GM21825 (cell line): ENCODE measurements at regions not wholly inside any gene's neighbourhood (a gene's known extent, or its start where the extent isn't known, plus 50 kb on each side); places are given as distances from the start of the nearest gene placed in this dataset.
A peak's percentile ranks its signal among the peaks of the same experiment; 100 is the strongest.
"Not testable (repeated sequence)": the region's sequence is repeated elsewhere in the genome, so short reads cannot be mapped to it uniquely, and the experiment has no call there.

Source experiments
- ATAC-seq: cut with Tn5 transposase; IDR thresholded peaks from one replicate; pipeline ENCODE4 v1.9.1; 2021; ENCODE audit warnings: mild to moderate bottlenecking, moderate library complexity; ENCODE audit not compliant: unreplicated experiment

DNA sequence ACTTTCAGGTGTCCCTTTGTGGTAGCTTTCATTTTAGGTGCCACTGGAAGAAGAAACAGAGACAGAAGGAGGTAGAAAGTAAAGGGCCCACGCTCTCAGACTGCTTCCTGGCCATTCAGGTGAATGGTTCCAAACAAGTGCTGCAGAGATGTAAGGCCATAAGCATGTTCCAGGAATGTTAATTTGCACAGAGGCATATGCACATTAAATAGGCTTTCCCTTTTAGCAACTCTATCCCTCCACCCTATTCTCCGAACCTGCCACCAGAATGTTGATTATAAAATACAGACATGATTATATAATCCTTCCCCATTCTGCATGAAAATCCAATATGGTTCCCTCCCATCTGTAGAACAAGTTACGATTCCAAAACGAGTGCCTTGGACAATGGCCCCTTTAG, 297.2 kb downstream of the C6orf118 start:
- no peak for ATAC-seq

- ATAC-seq = no peak
These were observed 298.6 kb downstream of the C6orf118 start for GRCh38 chr6:165010556-165011535.

- no peak for ATAC-seq
These were observed 300.4 kb downstream of the C6orf118 start for GRCh38 chr6:165008971-165009370.

DNA sequence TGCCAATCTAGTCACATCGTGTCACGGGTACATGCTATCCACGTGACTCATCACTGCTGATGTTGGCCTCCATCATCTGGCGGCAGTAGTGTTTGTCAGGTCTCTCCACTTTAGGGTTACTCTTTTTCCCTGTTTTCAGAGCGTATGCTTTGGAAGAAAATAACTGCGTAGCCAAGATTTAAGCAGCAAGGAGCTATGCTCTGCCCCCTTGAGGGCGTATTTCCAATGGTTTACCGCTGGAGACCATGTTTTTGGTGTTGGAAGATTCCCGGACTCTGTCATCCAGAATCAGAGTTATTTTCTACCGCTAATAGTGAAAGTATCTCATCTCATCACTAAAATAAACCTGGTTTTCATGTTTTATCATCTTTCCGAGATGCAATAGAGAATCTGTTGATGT, 306.5 kb downstream of the C6orf118 start:
- no peak for ATAC-seq

- ATAC-seq = no peak
These were observed 307.0 kb downstream of the C6orf118 start for GRCh38 chr6:165002358-165002757.

DNA sequence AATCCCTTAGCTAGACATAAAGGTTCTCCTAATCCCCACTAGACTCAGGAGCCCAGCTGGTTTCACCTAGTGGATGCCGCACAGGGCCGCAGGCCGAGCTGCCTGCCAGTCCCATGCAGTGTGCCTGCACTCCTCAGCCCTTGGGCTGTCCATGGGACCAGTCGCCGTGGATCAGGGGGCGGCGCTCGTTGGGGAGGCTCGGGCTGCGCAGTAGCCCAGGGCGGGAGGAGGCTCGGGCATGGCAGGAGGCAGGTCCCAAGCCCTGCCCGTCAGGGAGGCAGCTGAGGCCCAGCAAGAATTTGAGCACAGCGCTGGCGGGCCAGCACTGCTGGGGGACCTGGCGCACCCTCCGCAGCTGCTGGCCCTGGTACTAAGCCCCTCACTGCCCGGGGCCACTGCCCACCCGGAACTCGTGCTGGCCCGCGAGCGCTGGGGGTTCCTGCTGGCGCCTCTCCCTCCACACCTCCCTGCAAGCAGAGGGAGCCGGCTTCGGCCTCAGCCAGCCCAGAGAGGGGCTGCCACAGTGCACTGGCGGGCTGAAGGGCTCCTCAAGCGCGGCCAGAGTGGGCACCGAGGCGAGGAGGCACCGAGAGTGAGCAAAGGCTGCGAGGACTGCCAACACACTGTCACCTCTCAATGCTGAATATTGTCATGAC, 307.8 kb downstream of the C6orf118 start:
- no peak for ATAC-seq

DNA sequence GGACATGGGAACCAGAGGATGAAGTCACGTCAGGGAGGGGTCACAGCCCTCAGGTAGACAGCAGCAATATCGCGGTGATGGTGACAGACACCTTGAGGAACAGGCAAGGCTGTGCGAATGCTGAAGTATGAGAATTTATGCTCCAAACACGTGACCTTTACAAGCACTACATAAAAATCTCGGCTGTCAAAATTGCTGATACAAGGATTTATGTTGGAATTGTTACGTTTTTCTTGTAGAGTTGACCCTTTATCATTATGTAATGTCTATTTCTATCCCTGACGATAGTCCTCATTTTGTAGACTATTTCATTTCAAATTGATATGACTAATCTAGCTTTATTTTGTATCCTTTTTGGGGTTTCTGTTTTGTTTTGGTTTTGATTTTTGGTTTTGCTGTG, 311.1 kb downstream of the C6orf118 start:
- no peak for ATAC-seq

- no peak for ATAC-seq
These were observed 312.6 kb downstream of the C6orf118 start for GRCh38 chr6:164996838-164997237.

DNA sequence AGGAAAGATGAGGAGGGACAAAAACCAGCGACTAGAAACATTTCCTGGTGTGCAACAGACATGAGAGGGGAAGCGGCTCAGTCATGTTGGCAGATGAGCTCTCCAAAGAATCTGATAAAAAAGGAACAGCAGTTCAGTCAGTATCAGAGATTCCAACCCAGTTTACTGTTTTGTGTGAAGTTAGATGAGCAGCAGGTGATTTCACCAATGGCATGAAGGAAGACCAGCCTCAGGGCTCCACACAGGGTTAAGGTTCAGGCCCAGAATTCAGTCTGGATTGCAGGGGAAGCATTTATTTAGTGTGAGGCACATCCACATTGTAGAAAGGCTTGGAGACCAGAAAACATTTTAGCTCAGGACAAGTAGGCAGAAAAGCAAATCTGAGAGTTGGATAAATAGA, 317.8 kb downstream of the C6orf118 start:
- ATAC-seq = no peak

- no peak for ATAC-seq
These were observed 318.5 kb downstream of the C6orf118 start for GRCh38 chr6:164990901-164991300.

GRCh38 chr6:164982389-164982788, 327.0 kb downstream of the C6orf118 start:
- no peak for ATAC-seq

GRCh38 chr6:164967102-164967501, 342.3 kb downstream of the C6orf118 start:
- no peak for ATAC-seq

DNA sequence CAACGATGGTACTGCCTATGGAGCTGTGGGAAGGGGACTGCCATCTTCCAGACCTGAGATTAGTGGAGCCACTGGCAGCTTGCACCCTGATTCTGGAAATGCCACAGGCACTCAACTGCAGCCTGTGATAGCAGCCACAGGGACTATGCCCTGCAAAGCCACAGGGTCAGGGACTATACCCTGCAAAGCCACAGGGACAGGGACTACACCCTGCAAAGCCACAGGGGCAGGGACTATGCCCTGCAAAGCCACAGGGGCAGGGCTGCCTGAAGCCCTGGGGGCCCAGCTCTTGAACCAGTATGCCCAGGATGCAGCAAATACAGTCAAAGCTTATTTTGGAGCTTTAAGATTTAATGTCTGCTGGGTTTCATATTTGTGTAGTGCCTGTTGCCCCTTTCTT, 346.6 kb downstream of the C6orf118 start:
- no peak for ATAC-seq

GRCh38 chr6:164947164-164947563, 362.2 kb downstream of the C6orf118 start:
- no peak for ATAC-seq

DNA sequence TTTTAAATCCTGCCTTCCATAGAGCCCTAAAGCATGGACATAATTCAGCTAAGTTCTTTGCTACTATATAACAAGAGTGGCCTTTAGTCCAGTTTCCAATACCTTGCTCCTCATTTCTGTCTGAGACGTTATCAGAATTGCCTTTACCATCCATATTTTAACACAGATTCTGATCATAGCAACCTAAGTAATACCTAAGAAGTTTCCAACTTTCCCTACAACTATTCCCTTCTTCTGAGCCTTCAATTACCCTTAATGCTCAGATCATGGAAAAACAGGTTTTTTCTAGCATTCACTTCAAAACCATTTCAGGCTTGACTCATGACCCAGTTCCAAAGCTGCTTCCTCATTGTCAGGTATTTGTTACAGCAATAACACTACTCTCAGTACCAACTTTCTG, 367.1 kb downstream of the C6orf118 start:
- ATAC-seq = no peak

DNA sequence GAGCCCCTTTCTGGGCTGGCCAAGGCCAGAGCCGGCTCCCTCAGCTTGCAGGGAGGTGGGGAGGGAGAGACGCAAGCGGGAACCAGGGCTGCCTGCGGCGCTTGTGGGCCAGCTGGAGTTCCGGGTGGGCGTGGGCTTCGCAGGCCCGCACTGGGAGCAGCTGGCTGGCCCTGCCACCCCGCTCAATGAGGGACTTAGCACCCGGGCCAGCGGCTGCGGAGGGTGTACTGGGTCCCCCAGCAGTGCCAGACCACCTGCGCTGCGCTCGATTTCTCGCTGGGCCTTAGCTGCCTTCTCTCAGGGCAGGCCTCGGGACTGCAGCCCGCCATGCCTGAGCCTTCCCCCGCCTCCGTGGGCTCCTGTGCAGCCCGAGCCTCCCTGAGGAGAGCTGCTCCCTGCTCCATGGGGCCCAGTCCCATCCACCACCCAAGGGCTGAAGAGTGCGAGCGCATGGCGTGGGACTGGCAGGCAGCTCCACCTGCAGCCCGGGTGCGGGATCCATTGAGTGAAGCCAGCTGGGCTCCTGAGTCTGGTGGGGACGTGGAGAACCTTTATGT, 376.1 kb downstream of the C6orf118 start:
- ATAC-seq = not testable (repeated sequence)

DNA sequence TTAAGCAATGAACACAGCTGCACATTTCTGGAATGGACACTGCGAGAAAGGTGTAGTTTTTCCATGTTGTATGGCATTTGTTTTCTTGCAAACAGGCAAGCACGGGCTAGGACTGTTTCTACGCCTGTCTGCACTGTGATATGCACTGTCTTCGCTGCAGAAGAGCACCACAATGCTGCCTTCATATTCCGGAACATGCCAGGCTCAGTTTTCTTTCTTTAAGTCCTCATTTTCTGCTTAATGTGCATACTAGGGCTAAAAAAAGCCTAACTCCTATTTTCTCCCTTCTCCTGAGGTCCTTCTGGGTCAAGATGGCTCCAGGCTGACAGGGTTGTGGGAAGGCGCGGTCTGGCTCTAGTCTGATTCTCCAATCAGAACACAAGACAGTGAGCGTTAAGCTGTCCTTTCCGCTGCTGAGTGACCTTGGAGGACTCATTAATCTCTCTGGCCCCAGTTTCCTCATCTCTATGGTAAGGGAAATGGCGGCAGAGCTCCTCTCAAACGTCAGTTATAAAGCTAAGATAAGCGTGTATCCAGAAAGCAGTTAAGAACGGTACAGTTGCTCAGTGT, 379.9 kb downstream of the C6orf118 start:
- no peak for ATAC-seq

- ATAC-seq = no peak
These were observed 380.5 kb downstream of the C6orf118 start for GRCh38 chr6:164928728-164929407.

- no peak for ATAC-seq
These were observed 381.2 kb downstream of the C6orf118 start for GRCh38 chr6:164928057-164928727.

GRCh38 chr6:164927288-164928056, 381.9 kb downstream of the C6orf118 start:
- ATAC-seq = peak; percentile 91
